ENCODE measurements at regions not wholly inside any gene's neighbourhood (a gene's known extent, or its start where the extent isn't known, plus 50 kb on each side); places are given as distances from the start of the nearest gene placed in this dataset.

GRCh38 chrX:13266641-13267345 is 53.1 kb downstream of the ATXN3L start:
- DNase-seq: no peak

GRCh38 chrX:13265549-13266132 is 54.2 kb downstream of the ATXN3L start:
- no peak for DNase-seq

- no peak for DNase-seq
Measured at GRCh38 chrX:13265111-13265510, 54.7 kb downstream of the ATXN3L start.

GRCh38 chrX:13263560-13264251 is 56.1 kb downstream of the ATXN3L start:
- no peak for DNase-seq

GRCh38 chrX:13261348-13261747 is 58.5 kb downstream of the ATXN3L start:
- no peak for DNase-seq

GRCh38 chrX:13260598-13260997 is 59.3 kb downstream of the ATXN3L start:
- DNase-seq: no peak

- no peak for DNase-seq
Measured at GRCh38 chrX:13258725-13259124, 61.1 kb downstream of the ATXN3L start.

- no peak for DNase-seq
Measured at GRCh38 chrX:13258052-13258444, 61.8 kb downstream of the ATXN3L start.

GRCh38 chrX:13257223-13258051 is 62.4 kb downstream of the ATXN3L start:
- no peak for DNase-seq

GRCh38 chrX:13256603-13257002 is 63.2 kb downstream of the ATXN3L start:
- no peak for DNase-seq

- no peak for DNase-seq
Measured at GRCh38 chrX:13254870-13255269, 65.0 kb downstream of the ATXN3L start.

- no peak for DNase-seq
Measured at GRCh38 chrX:13254076-13254785, 65.6 kb downstream of the ATXN3L start.

GRCh38 chrX:13253223-13253622 is 66.6 kb downstream of the ATXN3L start:
- no peak for DNase-seq

- DNase-seq: no peak
Measured at GRCh38 chrX:13252726-13253125, 67.1 kb downstream of the ATXN3L start.

- no peak for DNase-seq
Measured at GRCh38 chrX:13250826-13251580, 68.8 kb downstream of the ATXN3L start.

- no peak for DNase-seq
Measured at GRCh38 chrX:13248867-13249486, 70.9 kb downstream of the ATXN3L start.

- no peak for DNase-seq
Measured at GRCh38 chrX:13239272-13239671, 80.6 kb downstream of the ATXN3L start.

GRCh38 chrX:13235930-13236329 is 83.9 kb downstream of the ATXN3L start:
- DNase-seq: no peak

GRCh38 chrX:13232484-13232883 is 87.4 kb downstream of the ATXN3L start:
- DNase-seq: no peak

- no peak for DNase-seq
Measured at GRCh38 chrX:13226214-13226613, 93.6 kb downstream of the ATXN3L start.

GRCh38 chrX:13223868-13224567 is 95.8 kb downstream of the ATXN3L start:
- DNase-seq: peak; percentile 11

Measured in NCI-H1048 (cell line).